BE2C (cell line): ENCODE measurements at regions not wholly inside any gene's neighbourhood (a gene's known extent, or its start where the extent isn't known, plus 50 kb on each side); places are given as distances from the start of the nearest gene placed in this dataset.

ENCODE experiments used
- DNase-seq: peaks from one replicate; pipeline ENCODE4 v3.0.0-alpha.2; 2020
- H3K27me3 ChIP-seq: fragments of 250-450 bp; sonication (Bioruptor Pico); 2 replicates; pipeline ENCODE4 v1.5.1; 2020; ENCODE audit warnings: mild to moderate bottlenecking
- H3K36me3 ChIP-seq: fragments of 250-450 bp; sonication (Bioruptor Pico); 2 replicates; pipeline ENCODE4 v1.5.1; 2020; ENCODE audit warnings: mild to moderate bottlenecking
- H3K4me1 ChIP-seq: fragments of 250-450 bp; sonication (Bioruptor Pico); 2 replicates; pipeline ENCODE4 v1.5.1; 2020
- H3K4me3 ChIP-seq: 2 replicates; pipeline ENCODE4 v1.5.1; 2011; ENCODE audit warnings: low read depth, low read length
- H3K9me3 ChIP-seq: fragments of 250-450 bp; sonication (Bioruptor Pico); 2 replicates; pipeline ENCODE4 v1.5.1; 2020
- TF ChIP-seq, protein P1 (sequence below): IDR thresholded peaks from 2 replicates; pipeline ENCODE4 v1.5.1; 2012; ENCODE audit warnings: mild to moderate bottlenecking, low read depth, low read length

DNA sequence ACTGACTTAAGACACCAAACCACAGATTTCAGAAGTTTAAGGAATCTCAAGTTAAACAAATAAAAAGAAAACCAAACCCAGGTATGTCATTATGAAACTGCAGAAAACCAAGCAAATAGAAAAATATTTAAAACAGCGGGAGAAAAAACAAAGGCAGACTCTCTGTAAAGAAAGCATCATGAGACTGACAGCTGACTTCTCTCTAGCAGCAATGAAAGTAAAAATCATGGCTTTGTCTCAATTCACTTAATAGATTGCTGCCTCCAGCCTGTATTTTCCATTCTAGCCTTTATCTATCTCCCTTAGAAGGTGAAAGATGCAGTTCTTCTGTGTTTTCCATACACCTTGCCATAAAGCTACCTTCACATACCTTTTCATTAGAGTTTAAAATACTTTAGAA is 131.1 kb upstream of the IPO5 start:
- Histone ChIP-seq H3K4me1 (no peaks in the 10 kb centered on the region), H3K36me3 (no peaks in the 10 kb centered on the region), H3K9me3 (no peaks in the 10 kb centered on the region), H3K27me3 (peaks cover 3% of the 10 kb centered on the region; the same call in 1 of the 2 replicates), H3K4me3 (no peak overlapping the region)
- TF ChIP-seq, protein P1, sequence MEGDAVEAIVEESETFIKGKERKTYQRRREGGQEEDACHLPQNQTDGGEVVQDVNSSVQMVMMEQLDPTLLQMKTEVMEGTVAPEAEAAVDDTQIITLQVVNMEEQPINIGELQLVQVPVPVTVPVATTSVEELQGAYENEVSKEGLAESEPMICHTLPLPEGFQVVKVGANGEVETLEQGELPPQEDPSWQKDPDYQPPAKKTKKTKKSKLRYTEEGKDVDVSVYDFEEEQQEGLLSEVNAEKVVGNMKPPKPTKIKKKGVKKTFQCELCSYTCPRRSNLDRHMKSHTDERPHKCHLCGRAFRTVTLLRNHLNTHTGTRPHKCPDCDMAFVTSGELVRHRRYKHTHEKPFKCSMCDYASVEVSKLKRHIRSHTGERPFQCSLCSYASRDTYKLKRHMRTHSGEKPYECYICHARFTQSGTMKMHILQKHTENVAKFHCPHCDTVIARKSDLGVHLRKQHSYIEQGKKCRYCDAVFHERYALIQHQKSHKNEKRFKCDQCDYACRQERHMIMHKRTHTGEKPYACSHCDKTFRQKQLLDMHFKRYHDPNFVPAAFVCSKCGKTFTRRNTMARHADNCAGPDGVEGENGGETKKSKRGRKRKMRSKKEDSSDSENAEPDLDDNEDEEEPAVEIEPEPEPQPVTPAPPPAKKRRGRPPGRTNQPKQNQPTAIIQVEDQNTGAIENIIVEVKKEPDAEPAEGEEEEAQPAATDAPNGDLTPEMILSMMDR: no peak
- DNase-seq: no peak

DNA sequence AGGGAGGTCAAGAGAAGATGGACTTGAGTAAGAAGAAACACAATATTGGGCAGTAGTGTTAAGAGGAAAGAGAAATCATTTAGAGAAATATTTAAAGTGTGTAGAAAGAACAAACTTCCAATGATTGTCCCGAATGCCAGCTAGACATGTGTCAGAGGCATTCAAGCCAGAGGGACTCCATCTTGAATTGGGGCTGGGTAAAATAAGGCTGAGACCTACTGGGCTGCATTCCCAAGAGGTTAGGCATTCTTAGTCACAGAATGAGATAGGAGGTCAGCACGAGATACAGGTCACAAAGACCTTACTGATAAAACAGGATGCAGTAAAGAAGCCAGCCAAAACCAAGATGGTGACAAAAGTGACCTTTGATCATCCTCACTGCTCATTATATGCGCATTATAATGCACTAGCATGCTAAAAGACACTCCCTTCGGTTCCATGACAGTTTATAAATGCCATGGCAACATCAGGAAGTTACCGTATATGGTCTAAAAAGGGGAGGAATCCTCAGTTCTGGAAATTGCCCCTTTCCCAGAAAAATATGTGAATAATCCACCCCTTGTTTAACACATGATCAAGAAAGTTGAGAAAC is 127.0 kb upstream of the IPO5 start:
- Histone ChIP-seq H3K36me3 (no peaks in the 10 kb centered on the region), H3K4me3 (no peak overlapping the region)
- no peak for DNase-seq

DNA sequence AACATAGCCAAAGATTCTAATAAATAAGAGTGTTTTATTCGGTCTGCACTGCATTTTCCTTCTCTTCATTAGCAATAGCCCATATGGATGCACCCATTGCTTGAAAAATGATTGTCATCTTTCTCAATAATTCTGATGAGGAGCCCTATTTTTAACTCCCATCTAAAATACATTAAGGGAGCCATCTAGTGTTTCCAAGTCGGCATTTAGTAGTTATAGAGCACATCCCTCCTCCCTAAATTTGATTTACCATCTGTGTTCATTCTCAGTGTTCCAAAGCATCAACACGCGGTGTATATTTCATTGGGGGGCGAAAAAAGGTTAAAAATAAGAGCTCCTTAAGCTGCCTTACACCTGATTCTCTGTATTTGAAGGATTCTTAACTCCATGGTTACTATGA is 119.2 kb upstream of the IPO5 start:
- no peaks in the 10 kb centered on the region for H3K4me1 ChIP-seq
- DNase-seq: no peak
- H3K9me3 ChIP-seq: no peaks in the 10 kb centered on the region
- H3K36me3 ChIP-seq: no peaks in the 10 kb centered on the region
- no peak overlapping the region for H3K4me3 ChIP-seq
- TF ChIP-seq, protein P1: no peak
- H3K27me3 ChIP-seq: no peaks in the 10 kb centered on the region; the same call in 1 of the 2 replicates

More for the DNA sequence above, 127.0 kb upstream of the IPO5 start:
- no peaks in the 10 kb centered on the region for H3K9me3 ChIP-seq
- no peaks in the 10 kb centered on the region for H3K27me3 ChIP-seq
- TF ChIP-seq, protein P1: no peak
- no peaks in the 10 kb centered on the region for H3K4me1 ChIP-seq

DNA sequence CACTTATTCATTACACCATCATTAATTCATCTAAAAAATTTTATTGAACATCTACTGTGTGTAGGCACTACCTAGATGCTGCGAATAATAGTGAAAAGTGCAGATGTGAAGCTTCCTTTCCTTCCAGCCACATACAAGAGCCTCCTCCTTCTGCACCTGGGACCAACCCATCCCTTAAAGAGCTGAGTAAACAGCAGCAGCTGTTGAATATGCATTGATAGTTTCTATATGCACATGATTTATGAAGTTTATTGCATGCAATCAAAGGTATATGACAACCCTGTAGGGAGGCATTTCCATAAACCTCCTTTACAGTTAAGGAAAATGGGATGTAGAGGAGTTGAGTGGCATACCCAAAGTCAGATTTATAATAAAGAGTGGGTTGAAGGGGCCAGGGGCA is 110.3 kb upstream of the IPO5 start:
- DNase-seq: no peak
- Histone ChIP-seq H3K9me3 (no peaks in the 10 kb centered on the region), H3K27me3 (peaks cover 33% of the 10 kb centered on the region)

DNA sequence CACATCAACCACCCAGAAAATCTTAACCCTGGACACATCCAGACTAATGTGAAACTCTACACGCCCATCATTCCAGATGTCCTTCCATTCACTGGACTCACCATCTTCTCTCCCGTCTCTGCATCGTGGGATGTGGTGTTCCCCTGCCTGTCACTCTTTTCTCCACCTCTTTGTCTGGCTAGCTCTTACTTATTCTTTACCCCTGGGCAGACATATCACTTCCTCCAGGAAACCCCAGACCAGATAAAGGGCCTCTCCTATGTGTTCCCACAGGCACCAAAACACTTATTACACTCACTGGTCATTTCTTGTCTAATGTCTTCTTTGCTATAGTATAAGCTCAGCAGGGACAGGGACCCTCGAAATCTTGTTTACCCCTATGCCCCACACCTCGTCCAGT is 109.3 kb upstream of the IPO5 start:
- Histone ChIP-seq H3K36me3 (no peaks in the 10 kb centered on the region), H3K4me3 (no peak overlapping the region), H3K4me1 (no peaks in the 10 kb centered on the region), H3K27me3 (peaks cover 34% of the 10 kb centered on the region), H3K9me3 (no peaks in the 10 kb centered on the region)
- DNase-seq: no peak
- TF ChIP-seq, protein P1: no peak

More for the DNA sequence above, 110.3 kb upstream of the IPO5 start:
- no peaks in the 10 kb centered on the region for H3K4me1 ChIP-seq
- TF ChIP-seq, protein P1: no peak
- H3K36me3 ChIP-seq: no peaks in the 10 kb centered on the region
- no peak overlapping the region for H3K4me3 ChIP-seq

DNA sequence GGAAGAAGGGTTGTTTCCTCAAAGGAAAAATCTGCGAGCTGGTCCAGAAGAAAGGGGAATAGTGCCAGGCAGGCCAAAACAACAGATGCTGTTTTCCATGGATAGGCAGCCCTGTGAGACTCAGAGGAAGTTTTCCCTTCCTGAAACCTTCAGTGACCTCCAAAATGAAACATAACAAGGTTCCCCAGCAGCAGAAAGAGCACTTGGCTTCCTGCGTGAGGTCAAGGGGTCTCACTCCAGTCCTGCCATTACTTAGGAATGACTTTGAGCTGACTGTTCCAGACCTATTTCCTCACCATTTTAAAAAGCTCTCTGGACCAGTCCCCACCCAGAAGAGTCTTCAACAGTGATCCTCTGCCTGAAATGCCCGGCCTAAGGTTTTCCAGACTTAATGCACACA is 104.6 kb upstream of the IPO5 start:
- Histone ChIP-seq H3K36me3 (no peaks in the 10 kb centered on the region), H3K4me3 (no peak overlapping the region), H3K4me1 (no peaks in the 10 kb centered on the region), H3K9me3 (no peaks in the 10 kb centered on the region), H3K27me3 (peaks cover 13% of the 10 kb centered on the region)
- DNase-seq: no peak
- TF ChIP-seq, protein P1: no peak
